ENCODE measurements at regions not wholly inside any gene's neighbourhood (a gene's known extent, or its start where the extent isn't known, plus 50 kb on each side); places are given as distances from the start of the nearest gene placed in this dataset.
"Not testable (repeated sequence)": the region's sequence is repeated elsewhere in the genome, so short reads cannot be mapped to it uniquely, and the experiment has no call there.

GRCh38 chr4:72666910-72667309, 97.9 kb upstream of the ADAMTS3 start:
- no peak for DNase-seq

DNA sequence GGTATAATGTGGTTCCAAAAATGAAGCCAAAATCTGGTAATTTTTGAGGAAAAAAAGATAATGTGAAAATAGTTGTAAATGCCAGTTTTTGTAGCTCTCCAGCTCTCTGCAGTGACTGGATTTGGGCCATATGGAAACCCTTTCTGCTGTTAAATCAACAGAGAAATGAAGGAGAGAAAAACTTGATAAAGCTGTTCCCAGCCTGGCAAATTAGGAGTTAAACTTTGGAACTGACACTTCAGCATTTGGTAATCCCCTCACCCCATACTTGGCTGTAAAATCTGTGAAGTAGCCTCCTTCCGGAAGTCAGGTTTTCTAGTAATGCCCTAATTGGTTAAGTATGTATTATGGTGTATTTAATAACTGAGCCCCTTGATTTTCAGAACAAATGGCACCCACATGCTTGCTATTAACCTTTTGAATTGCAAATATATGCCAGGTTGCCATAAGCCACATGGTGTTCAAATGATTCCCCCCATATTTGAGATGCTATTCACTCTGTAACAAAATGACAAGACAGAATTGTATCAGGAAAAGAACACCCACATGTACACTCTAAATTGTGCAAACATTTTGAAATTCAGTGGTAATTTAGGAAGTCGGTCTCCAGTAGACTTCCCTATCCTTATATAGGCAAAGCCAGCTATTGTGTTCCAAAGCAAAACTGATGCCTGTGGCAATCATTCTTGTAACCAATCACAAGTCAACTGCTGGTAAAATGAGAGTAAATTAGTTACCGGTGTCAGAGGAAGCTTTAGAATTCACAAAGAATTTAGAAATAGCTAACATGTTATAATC, 96.3 kb upstream of the ADAMTS3 start:
- peak; percentile 35 to 53 for DNase-seq

GRCh38 chr4:72663828-72664227, 94.8 kb upstream of the ADAMTS3 start:
- no peak for DNase-seq

GRCh38 chr4:72661830-72662229, 92.8 kb upstream of the ADAMTS3 start:
- DNase-seq = no peak

DNA sequence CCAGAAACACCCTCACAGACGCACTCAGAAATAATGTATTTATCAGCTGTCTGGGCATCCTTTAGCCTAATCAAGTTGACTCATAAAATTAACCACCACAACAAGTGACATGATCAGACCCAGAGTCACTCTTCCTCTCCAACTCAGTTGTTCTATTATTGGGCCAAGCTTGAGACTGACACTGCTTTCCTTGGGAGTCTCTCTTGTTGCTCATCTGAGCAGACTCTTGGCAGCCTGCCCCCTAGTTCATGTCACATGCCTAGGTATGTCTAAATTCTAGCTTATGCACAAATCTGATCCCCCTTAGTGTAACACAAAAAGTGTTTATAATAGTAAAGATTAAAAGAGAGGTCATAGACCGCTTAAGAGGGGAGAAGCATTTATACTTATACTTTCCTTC, 72.6 kb upstream of the ADAMTS3 start:
- no peak for DNase-seq

DNA sequence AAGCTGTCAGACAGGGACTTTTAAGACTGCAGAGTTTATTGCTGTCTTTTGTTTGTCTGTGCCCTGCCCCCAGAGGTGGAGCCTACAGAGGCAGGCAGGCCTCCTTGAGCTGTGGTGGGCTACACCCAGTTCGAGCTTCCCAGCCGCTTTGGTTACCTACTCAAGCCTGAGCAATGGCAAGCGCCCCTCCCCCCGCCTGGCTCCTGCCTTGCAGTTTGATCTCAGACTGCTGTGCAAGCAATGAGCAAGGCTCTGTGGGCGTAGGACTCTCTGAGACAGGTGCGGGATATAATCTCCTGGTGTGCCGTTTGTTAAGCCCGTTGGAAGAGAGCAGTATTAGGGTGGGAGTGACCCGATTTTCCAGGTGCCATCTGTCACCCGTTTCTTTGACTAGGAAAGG, 67.8 kb upstream of the ADAMTS3 start:
- not testable (repeated sequence) for DNase-seq

DNA sequence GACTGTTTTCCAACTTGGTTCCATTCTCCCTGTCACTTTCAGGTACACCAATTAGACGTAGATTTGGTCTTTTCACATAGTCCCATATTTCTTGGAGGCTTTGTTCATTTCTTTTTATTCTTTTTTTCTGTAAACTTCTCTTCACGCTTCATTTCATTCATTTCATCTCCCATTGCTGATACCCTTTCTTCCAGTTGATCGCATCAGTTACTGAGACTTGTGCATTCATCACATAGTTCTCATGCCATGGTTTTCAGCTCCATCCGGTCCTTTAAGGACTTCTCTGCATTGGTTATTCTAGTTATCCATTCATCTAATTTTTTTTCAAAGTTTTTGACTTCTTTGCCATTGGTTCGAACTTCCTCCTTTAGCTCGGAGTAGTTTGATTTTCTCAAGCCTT, 66.9 kb upstream of the ADAMTS3 start:
- DNase-seq = not testable (repeated sequence)

DNA sequence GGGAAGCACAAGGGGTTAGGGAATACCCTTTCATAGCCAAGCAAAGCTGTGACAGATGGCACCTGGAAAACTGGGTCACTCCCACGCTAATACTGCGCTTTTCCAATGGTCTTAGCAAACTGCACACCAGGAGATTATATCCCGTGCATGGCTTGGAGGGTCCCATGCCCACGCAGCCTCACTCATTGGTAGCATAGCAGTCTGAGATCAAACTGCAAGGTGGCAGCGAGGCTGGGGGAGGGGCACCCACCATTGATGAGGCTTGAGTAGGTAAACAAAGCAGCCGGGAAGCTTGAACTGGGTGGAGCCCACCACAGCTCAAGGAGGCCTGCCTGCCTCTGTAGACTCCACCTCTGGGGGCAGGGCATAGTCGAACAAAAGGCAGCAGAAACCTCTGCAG, 63.2 kb upstream of the ADAMTS3 start:
- DNase-seq = not testable (repeated sequence)

GRCh38 chr4:72631296-72631695, 62.3 kb upstream of the ADAMTS3 start:
- no peak for DNase-seq

- no peak for DNase-seq
These were observed 60.5 kb upstream of the ADAMTS3 start for GRCh38 chr4:72629540-72629939.

DNA sequence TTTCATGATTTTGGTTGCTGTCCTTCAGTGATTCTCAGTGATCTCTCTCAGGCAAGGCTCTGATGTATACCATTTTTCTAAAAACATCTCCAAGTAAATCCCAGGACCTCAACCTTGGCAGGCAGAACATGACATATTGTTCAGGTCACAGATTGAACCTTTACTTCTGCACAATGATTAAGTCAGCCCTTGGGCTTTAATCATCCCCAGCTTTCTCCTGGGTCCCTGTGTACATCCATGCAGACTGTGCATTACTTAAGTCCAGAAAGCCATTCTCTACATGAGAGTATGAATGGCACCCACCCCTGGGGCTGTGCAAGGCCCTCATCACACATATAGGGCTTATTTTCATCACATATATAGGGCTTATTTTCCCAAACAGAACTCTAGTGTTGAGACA, 58.7 kb upstream of the ADAMTS3 start:
- no peak for DNase-seq

Data from Kasumi-1 (cell line).